Ovary (tissue), 3 donors: ENCODE measurements at regions not wholly inside any gene's neighbourhood (a gene's known extent, or its start where the extent isn't known, plus 50 kb on each side); places are given as distances from the start of the nearest gene placed in this dataset.

Source experiments
- CTCF ChIP-seq, 3 donors: fragments of 450-650 bp in 2 of 3; fragments of 200-600 bp in 1 of 3; IDR thresholded peaks; one replicate each; pipeline versions ENCODE4 v1.5.1 to v1.8.0; 2016 to 2022; ENCODE audit warnings: antibody characterized with exemption in 3 of 3, mild to moderate bottlenecking in 1 of 3
- EP300 ChIP-seq: sonication (generic); formaldehyde crosslinking; IDR thresholded peaks from one replicate; pipeline ENCODE4 v1.6.1; 2017; ENCODE audit warnings: antibody characterized with exemption
- POLR2A ChIP-seq: fragments of 450-650 bp; IDR thresholded peaks from one replicate; pipeline ENCODE4 v1.6.1; 2017; ENCODE audit warnings: antibody characterized with exemption, mild to moderate bottlenecking, moderate library complexity
- donor health status: DM: no; HTN: no; CAD: no.

- TF ChIP-seq EP300 (no peak), CTCF (IDR thresholded peaks at IDR 0.05) (no peak), POLR2A (no peak)
These were observed 419.5 kb upstream of the PROK2 start for GRCh38 chr3:72204452-72204851.
